ENCODE measurements at regions not wholly inside any gene's neighbourhood (a gene's known extent, or its start where the extent isn't known, plus 50 kb on each side); places are given as distances from the start of the nearest gene placed in this dataset.

DNA sequence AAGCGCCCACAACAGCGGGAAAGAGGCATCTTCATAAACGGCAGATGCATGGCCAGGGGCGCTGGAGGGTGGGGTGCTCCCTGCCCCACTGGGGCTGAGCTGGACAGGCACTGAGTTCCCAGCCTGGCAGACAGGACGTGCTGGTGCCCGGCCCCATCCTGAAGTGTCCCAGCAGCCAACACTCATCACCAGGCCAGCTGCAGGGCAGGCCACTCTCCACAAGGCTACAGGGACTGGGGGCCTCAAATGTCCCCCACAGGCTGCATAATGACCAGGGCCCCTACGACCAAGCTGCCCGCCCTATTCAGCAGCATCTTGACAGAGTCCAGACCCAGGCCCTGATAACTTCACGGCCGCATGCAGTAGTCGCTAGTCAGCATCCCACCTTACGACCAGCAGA lies 124.1 kb upstream of the IQSEC1 start:
- no peak for TF ChIP-seq POLR2A (IDR thresholded peaks at IDR 0.05)
- TF ChIP-seq, protein P1, sequence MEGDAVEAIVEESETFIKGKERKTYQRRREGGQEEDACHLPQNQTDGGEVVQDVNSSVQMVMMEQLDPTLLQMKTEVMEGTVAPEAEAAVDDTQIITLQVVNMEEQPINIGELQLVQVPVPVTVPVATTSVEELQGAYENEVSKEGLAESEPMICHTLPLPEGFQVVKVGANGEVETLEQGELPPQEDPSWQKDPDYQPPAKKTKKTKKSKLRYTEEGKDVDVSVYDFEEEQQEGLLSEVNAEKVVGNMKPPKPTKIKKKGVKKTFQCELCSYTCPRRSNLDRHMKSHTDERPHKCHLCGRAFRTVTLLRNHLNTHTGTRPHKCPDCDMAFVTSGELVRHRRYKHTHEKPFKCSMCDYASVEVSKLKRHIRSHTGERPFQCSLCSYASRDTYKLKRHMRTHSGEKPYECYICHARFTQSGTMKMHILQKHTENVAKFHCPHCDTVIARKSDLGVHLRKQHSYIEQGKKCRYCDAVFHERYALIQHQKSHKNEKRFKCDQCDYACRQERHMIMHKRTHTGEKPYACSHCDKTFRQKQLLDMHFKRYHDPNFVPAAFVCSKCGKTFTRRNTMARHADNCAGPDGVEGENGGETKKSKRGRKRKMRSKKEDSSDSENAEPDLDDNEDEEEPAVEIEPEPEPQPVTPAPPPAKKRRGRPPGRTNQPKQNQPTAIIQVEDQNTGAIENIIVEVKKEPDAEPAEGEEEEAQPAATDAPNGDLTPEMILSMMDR (IDR thresholded peaks at IDR 0.05) = no peak
- 83 to 89% methylated on average over 9 to 11 of the region's 12 CpGs for WGBS, 2 donors
- no peak overlapping the region for H3K4me3 ChIP-seq (ENCODE audit: low read depth, poor library complexity, severe bottlenecking)
- intact Hi-C loops (cut with DNase I; ENCODE audit: low total_unique reads) = no loop called here
- DNase-seq (ENCODE audit: low spot score in 2 of 2) = no peak

DNA sequence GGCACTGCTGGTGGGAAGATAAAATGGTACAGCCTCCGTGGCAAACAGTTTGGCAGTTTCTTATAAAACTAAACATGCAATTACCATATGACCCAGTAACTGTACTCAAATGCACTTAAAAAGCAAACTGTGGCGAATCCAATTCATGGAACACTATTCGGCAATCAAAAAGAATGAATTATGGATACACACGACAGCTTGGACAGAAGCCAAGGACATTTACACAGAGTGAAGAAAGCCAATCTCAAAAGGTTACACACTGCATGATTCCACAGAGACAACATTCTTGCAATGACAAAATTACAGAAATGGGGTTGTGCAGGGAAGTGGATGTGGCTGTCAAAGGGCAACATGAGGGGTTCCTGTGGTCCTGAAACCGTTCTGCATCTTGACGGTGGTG lies 122.1 kb upstream of the IQSEC1 start:
- DNase-seq (ENCODE audit: low spot score in 2 of 2) = no peak
- no peak overlapping the region for H3K4me3 ChIP-seq (ENCODE audit: low read depth, poor library complexity, severe bottlenecking)
- 65 to 67% methylated on average over 6 of the region's 6 CpGs for WGBS, 2 donors
- intact Hi-C loops (cut with DNase I; ENCODE audit: low total_unique reads) = no loop called here
- no peak for TF ChIP-seq POLR2A (IDR thresholded peaks at IDR 0.05)
- TF ChIP-seq, protein P1 (IDR thresholded peaks at IDR 0.05) = no peak

DNA sequence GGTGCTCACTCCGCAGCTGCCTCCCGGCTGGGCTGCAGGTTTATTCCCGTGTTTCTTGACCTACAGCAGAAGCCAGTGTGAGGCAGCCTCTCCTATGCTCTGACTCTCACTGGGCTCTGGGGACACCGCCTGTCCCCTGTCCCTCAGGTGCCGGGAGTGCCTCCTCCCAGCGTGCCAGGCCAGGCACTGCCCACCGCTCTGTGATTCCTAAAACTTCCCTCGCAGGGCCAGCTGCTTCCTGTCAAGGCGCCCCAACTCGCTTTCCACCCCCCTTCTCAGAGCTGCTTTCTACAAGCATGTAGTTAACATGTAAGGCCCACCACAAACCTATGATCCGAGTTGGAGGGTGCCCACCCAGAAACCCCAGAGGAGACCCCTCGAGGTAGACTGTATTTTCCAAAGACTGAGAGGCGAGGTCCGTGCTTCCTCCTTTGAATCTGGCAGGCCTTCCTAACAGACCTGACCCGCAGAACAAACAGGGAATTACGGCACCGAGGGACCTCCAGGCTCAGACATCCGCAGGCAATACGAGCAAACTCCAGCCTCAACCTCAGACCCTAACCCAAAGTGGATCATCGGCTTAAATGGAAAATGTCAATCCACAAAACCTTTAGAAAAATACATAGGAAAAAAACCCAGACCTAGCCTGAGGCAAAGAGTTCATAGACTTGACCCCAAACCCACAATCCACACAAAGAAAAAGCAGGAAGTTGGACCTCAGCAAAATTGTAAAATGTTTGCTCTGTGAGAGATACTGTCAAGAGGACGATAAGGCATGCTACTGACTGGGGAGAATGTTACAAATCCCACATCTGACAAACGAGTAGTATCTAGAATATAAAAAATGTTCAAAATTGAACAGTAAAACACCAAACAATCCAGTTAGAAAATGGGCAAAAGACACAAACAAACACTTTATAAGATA lies 121.3 kb upstream of the IQSEC1 start:
- WGBS, 2 donors = 78 to 81% methylated on average over 22 of the region's 22 CpGs
- TF ChIP-seq, protein P1 (IDR thresholded peaks at IDR 0.05) = no peak
- TF ChIP-seq POLR2A (IDR thresholded peaks at IDR 0.05) = no peak
- DNase-seq (ENCODE audit: low spot score in 2 of 2) = no peak
- no peak overlapping the region for H3K4me3 ChIP-seq (ENCODE audit: low read depth, poor library complexity, severe bottlenecking)
- intact Hi-C loops (cut with DNase I; ENCODE audit: low total_unique reads) = no loop called here

DNA sequence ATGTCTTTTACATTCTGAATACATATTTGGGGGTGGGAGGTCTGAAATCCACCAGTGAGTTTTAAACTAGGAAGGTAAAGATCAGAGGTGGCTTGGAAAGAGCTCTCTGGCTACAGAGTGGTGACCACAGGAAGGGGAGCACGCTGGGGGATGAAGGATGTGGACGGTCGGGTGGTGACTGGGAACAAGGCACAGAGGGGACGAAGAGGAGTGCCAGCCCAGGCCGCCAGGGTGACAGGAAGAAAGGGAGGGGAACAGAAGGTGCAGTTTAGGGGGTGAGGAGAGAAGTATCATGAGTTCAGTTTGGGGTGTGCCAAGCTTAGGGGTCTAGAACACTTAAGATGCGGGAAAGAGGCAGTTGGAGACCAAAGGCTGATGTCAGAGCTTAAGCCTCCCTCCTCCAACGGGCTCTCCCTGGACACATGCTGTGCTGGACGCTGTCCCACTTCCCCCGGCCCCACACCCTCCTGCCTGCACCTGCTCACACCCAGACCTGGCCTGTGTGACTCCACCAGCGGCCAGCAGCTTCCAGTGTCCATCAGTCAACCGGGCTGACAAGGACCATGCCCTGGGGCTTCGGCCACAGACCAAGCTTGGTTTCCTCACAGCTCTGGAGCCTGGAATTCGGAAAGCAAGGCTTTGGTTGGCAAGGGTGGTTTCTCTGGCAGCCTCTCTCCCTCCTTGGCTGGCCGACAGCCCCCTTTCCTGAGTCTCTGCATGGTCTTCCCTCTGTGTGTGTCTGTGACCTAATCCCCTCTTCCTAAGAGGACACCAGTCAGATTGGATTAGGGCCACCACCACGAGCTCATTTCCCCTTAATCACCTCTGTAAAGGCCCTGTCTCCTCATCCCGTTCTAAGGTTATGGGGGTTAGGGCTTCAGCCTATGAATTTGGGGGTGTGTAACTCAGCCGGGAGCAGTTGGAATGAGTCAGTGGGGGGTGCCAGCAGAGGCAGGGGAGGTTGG lies 120.4 kb upstream of the IQSEC1 start:
- TF ChIP-seq POLR2A (IDR thresholded peaks at IDR 0.05) = no peak
- TF ChIP-seq, protein P1 (IDR thresholded peaks at IDR 0.05) = no peak
- H3K4me3 ChIP-seq (ENCODE audit: low read depth, poor library complexity, severe bottlenecking) = no peak overlapping the region
- 66 to 73% methylated on average over 17 of the region's 17 CpGs for WGBS, 2 donors
- intact Hi-C loops (cut with DNase I; ENCODE audit: low total_unique reads) = no loop called here
- DNase-seq (ENCODE audit: low spot score in 2 of 2) = no peak

DNA sequence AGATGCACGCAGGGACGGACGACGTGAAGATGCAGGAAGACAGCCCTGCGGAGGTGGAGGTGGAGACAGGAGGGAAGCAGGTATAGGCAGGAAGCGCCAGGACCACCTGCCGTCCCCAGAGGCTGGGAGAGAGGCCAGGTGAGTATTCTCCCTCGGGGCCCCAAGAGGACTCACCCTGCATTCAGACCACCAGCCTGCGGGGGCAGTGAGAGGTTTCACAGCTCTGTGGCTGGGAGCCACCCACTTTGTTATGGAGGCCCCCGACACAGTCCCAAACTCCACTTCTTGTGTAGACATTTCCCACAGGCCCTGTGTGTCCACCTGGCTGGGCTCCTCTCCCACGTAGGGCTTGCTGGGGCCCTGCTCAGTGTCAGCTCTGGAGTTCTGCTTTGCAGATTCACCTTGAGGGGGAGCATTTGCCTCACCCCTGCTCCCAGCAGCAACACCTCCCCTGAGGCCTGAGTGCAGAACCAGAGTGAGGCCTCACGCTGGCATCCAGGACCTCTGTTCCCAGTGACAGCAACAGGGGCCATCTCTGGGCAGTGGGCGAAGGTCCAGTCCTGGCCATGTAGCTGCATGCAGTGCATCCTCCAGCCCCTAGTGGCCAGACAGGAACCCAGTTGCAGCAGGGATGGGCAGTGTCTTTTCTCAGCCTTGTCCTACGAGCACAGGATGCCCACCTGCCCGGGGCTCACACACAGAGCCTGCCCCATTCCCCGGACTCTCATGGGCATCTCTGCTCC lies 119.4 kb upstream of the IQSEC1 start:
- no peak overlapping the region for H3K4me3 ChIP-seq (ENCODE audit: low read depth, poor library complexity, severe bottlenecking)
- DNase-seq (ENCODE audit: low spot score in 2 of 2) = no peak
- intact Hi-C loops (cut with DNase I; ENCODE audit: low total_unique reads) = no loop called here
- TF ChIP-seq POLR2A (IDR thresholded peaks at IDR 0.05) = no peak
- TF ChIP-seq, protein P1 (IDR thresholded peaks at IDR 0.05) = no peak
- 75 to 90% methylated on average over 16 of the region's 16 CpGs for WGBS, 2 donors
